Heart left ventricle (tissue), 16 donors: ENCODE measurements at regions not wholly inside any gene's neighbourhood (a gene's known extent, or its start where the extent isn't known, plus 50 kb on each side); places are given as distances from the start of the nearest gene placed in this dataset.
"Not testable (repeated sequence)": the region's sequence is repeated elsewhere in the genome, so short reads cannot be mapped to it uniquely, and the experiment has no call there.

Experiments
- ATAC-seq, 4 donors: fragments of 200-7000 bp; cut with Tn5 transposase; one replicate each; pipeline ENCODE4 v1.9.1; 2020 to 2022; ENCODE audit warnings: moderate library complexity in 4 of 4, mild to moderate bottlenecking in 3 of 4, moderate number of reproducible peaks in 1 of 4
- DNase-seq, 5 donors: peaks; one replicate each; pipeline ENCODE4 v3.0.0-alpha.2; 2020
- H3K27ac ChIP-seq, 12 donors: fragments of 200-600 bp; sonication (generic) in 4 of 12; one replicate each; pipeline versions ENCODE4 v1.5.0 to v1.8.0; 2016 to 2022; ENCODE audit warnings: mild to moderate bottlenecking in 2 of 12
- H3K27me3 ChIP-seq, 9 donors: fragments of 200-600 bp; sonication (generic) in 2 of 9; one replicate each; pipeline versions ENCODE4 v1.5.1 to v1.8.0; 2016 to 2022; ENCODE audit warnings: mild to moderate bottlenecking in 3 of 9
- H3K36me3 ChIP-seq, 9 donors: fragments of 200-600 bp; sonication (generic) in 2 of 9; one replicate each; pipeline versions ENCODE4 v1.5.0 to v1.8.0; 2018 to 2022; ENCODE audit warnings: mild to moderate bottlenecking in 2 of 9
- H3K4me1 ChIP-seq, 12 donors: fragments of 200-600 bp; sonication (generic) in 4 of 12; one replicate each; pipeline versions ENCODE4 v1.5.0 to v1.8.0; 2016 to 2022; ENCODE audit warnings: mild to moderate bottlenecking in 3 of 12
- H3K4me3 ChIP-seq, 12 donors: fragments of 200-600 bp; sonication (generic) in 4 of 12; one replicate each; pipeline versions ENCODE4 v1.5.0 to v1.8.0; 2017 to 2022; ENCODE audit warnings: mild to moderate bottlenecking in 9 of 12, moderate library complexity in 4 of 12
- H3K9me3 ChIP-seq, 12 donors: fragments of 200-600 bp; sonication (generic) in 4 of 12; one replicate each; pipeline versions ENCODE4 v1.5.0 to v1.8.0; 2016 to 2022; ENCODE audit warnings: mild to moderate bottlenecking in 1 of 12
- CTCF ChIP-seq, 12 donors: fragments of 200-600 bp; sonication (generic) in 4 of 12; IDR thresholded peaks; one replicate each; pipeline versions ENCODE4 v1.5.0 to v1.8.0; 2018 to 2022; ENCODE audit warnings: antibody characterized with exemption in 12 of 12, mild to moderate bottlenecking in 5 of 12
- POLR2A ChIP-seq, 2 donors: fragments of 450-650 bp; IDR thresholded peaks; one replicate each; pipeline ENCODE4 v1.6.1; 2017; ENCODE audit warnings: antibody characterized with exemption in 2 of 2, mild to moderate bottlenecking in 2 of 2, moderate library complexity in 2 of 2
- WGBS, 4 donors: extraction: QIAGEN DNeasy Blood & Tissue Kit in 2 of 4; methylation state at CpG; one replicate each; pipeline versions ENCODE4 v1.1.5 to v1.1.7; 2013 to 2018; 5-methylcytosine and 5-hydroxymethylcytosine counted together
- intact Hi-C, 10 donors: fragments of 100-400 bp; cut with DNase I; formaldehyde crosslinking; loops; one replicate each; pipeline versions ENCODE4 v1.11.1 to v1.14.2; 2022
- donor health status: ischemic (EF 13 %, LVEDD 7.1; RV severe dilation, severe dysfunction).
- donor health status: healthy with polysubstance abuse.
- donor health status: DM: no; HTN: yes; CAD: no.
- donor health status: DM: no; HTN: no; CAD: no.
- donor health status: ischemic (EF 25% LVEDD 6.9; RV normal size, moderate dysfunction).
- donor health status: ischemic (EF 25% LVEDD 5.7; RV mildly dilated, moderate dysfunction).
- donor health status: healthy.
- donor health status: DM: yes; HTN: yes; CAD: no.
- donor health status: ischemic (EF 35%, LVEDD 5.7; RV mildly dilated, moderate dysfunction).
- donor health status: nonischemic (EF 11% LVEDD 7.7; RV severe dilation, severe dysfunction).
- donor health status: DM: yes; HTN: yes; CAD: no.
- donor health status: PGD.
- donor health status: ischemic (EF 29% LVEDD 5.4; RV normal size, mild dysfunction).
- donor health status: nonischemic (EF 23%, LVEDD 6.1; RV moderate dilation, normal function).

GRCh38 chr5:176748967-176749935, 61.1 kb upstream of the UNC5A start:
- Histone ChIP-seq H3K4me3 (no peak overlapping the region), H3K27me3 (peaks cover 15 to 73% (median 57%) of the 10 kb centered on the region in 9 donors), H3K36me3 (no peaks in the 10 kb centered on the region), H3K9me3 (peaks cover 0 to under 1% (median 0%) of the 10 kb centered on the region in 12 donors), H3K27ac (no peak overlapping the region), H3K4me1 (peaks cover 0 to 3% (median 0%) of the 10 kb centered on the region in 12 donors)
- ATAC-seq (no peak), DNase-seq (no peak)
- TF ChIP-seq POLR2A (IDR thresholded peaks at IDR 0.05) (no peak), CTCF (IDR thresholded peaks at IDR 0.05) (no peak)
- 64 to 72% (median 66%) methylated on average over 18 to 21 of the region's 21 CpGs for WGBS, 4 donors
- intact Hi-C loops: no loop called here

- intact Hi-C loops: no loop called here
- H3K4me3 ChIP-seq: no peak overlapping the region
- H3K27me3 ChIP-seq: peaks cover 15 to 64% (median 48%) of the 10 kb centered on the region in 9 donors
- TF ChIP-seq CTCF (IDR thresholded peaks at IDR 0.05) (no peak), POLR2A (IDR thresholded peaks at IDR 0.05) (no peak)
- peaks cover 0 to 6% (median 0%) of the 10 kb centered on the region in 12 donors for H3K9me3 ChIP-seq
- DNase-seq (no peak), ATAC-seq (no peak)
- 79 to 87% (median 82%) methylated on average over 10 of the region's 10 CpGs for WGBS, 4 donors
- no peak overlapping the region for H3K27ac ChIP-seq
- peaks cover 0 to 3% (median 0%) of the 10 kb centered on the region in 12 donors for H3K4me1 ChIP-seq
- no peaks in the 10 kb centered on the region for H3K36me3 ChIP-seq
These were observed 60.2 kb upstream of the UNC5A start for GRCh38 chr5:176750144-176750543.

- no peak for TF ChIP-seq POLR2A (IDR thresholded peaks at IDR 0.05)
- intact Hi-C loops: no loop called here
- DNase-seq (no peak), ATAC-seq (no peak)
- WGBS, 4 donors: 88 to 94% (median 93%) methylated on average over 2 of the region's 2 CpGs
- Histone ChIP-seq H3K27me3 (peaks cover 0 to 42% (median 9%) of the 10 kb centered on the region in 9 donors), H3K27ac (no peak overlapping the region), H3K4me3 (no peak overlapping the region), H3K9me3 (peaks cover 0 to 6% (median 0%) of the 10 kb centered on the region in 12 donors), H3K36me3 (no peaks in the 10 kb centered on the region), H3K4me1 (no peaks in the 10 kb centered on the region)
These were observed 55.9 kb upstream of the UNC5A start for GRCh38 chr5:176754376-176754973.

- peaks cover 0 to 30% (median 0%) of the 10 kb centered on the region in 9 donors for H3K27me3 ChIP-seq
- ATAC-seq, intact Hi-C loops, H3K36me3 ChIP-seq, H3K4me3 ChIP-seq, H3K9me3 ChIP-seq, H3K27ac ChIP-seq, DNase-seq, H3K4me1 ChIP-seq: not testable (repeated sequence)
- 87 to 96% (median 90%) methylated on average over 6 of the region's 6 CpGs for WGBS, 4 donors
These were observed 54.8 kb upstream of the UNC5A start for GRCh38 chr5:176755593-176755992.

- ATAC-seq, intact Hi-C loops, H3K27ac ChIP-seq, DNase-seq, H3K9me3 ChIP-seq, H3K4me3 ChIP-seq, H3K36me3 ChIP-seq, H3K4me1 ChIP-seq: not testable (repeated sequence)
- peaks cover 0 to 18% (median 0%) of the 10 kb centered on the region in 9 donors for H3K27me3 ChIP-seq
These were observed 52.8 kb upstream of the UNC5A start for GRCh38 chr5:176757569-176757968.
